ENCODE measurements at regions not wholly inside any gene's neighbourhood (a gene's known extent, or its start where the extent isn't known, plus 50 kb on each side); places are given as distances from the start of the nearest gene placed in this dataset.

DNA sequence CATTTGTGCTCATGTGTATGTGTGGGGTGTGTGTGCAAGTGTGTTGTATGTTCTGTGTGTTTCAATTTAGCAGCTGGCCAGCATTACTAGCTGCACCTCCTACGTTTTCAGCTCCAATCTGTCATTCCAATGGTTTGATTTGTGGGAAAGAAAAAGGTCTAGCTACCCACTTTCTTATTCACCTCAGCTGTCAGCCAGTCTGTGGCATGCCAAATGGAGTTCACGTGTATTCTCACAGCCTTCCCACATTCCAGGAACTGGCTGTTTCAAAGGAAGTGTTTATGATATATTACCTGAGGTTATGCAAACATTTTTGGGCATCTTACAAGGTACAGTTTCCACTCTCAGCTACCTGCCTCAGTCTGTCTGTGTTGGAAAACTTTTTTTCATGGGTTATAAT lies 220.2 kb upstream of the CPNE8 start:
- DNase-seq (ENCODE audit: low read depth in 2 of 2): no peak

DNA sequence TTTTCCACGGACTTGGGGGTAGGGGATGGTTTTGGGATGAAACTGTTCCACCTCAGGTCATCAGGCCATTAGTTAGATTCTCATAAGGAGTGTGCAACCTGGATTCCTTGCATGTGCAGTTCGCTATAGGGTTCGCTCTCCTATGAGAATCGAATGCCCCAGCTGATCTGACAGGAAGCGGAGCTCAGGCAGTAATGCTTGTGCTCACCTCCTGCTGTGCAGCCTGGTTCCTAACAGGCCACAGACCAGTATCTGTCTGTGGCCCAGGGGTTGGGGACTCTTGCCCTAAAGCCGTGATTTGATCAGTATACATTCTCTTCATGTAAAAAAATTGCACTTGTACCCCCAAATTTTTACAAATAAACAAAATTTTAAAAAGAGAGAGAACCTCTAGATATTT lies 219.4 kb upstream of the CPNE8 start:
- no peak for DNase-seq (ENCODE audit: low read depth in 2 of 2)

GRCh38 chr12:39123580-39124253 lies 218.3 kb upstream of the CPNE8 start:
- no peak for DNase-seq (ENCODE audit: low read depth in 2 of 2)

DNA sequence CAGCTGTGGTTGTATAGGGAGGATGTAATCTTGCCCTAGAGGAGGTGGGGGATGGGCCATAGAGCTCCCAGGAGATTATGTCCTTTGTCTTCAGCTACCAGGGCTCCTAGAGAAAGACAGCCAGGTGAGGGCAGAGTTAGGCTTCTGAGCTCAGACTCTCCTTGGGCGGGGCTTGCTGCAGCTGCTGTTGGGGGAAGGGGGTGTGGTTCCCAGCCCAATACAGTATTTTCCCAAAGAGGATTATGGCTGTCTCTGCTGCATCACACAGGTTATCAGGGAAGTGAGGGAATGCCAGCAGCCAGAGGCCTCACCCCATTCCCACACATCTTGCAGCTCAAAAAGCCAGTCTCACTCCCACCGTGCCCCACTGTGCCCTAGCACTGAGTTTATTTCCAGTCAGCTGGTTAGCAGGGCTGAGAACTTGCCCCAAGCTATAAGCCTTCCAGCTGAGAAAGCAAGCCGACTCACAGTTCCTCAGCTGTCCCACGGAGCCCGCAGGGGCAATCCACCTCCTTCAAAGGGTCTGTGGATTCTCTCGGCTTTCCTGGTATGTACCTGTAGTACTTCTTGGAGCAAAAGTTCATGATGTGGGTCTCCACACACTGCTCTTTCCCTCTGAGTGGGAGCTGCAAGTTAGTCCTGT lies 217.3 kb upstream of the CPNE8 start:
- DNase-seq (ENCODE audit: low read depth in 2 of 2): no peak

GRCh38 chr12:39116861-39117260 lies 211.5 kb upstream of the CPNE8 start:
- no peak for DNase-seq (ENCODE audit: low read depth in 2 of 2)

- DNase-seq (ENCODE audit: low read depth in 2 of 2): no peak
These were observed 206.7 kb upstream of the CPNE8 start for GRCh38 chr12:39112064-39112463.

GRCh38 chr12:39105111-39105510 lies 199.7 kb upstream of the CPNE8 start:
- DNase-seq (ENCODE audit: low read depth in 2 of 2): no peak

GRCh38 chr12:39103552-39104165 lies 198.3 kb upstream of the CPNE8 start:
- DNase-seq (ENCODE audit: low read depth in 2 of 2): no peak

DNA sequence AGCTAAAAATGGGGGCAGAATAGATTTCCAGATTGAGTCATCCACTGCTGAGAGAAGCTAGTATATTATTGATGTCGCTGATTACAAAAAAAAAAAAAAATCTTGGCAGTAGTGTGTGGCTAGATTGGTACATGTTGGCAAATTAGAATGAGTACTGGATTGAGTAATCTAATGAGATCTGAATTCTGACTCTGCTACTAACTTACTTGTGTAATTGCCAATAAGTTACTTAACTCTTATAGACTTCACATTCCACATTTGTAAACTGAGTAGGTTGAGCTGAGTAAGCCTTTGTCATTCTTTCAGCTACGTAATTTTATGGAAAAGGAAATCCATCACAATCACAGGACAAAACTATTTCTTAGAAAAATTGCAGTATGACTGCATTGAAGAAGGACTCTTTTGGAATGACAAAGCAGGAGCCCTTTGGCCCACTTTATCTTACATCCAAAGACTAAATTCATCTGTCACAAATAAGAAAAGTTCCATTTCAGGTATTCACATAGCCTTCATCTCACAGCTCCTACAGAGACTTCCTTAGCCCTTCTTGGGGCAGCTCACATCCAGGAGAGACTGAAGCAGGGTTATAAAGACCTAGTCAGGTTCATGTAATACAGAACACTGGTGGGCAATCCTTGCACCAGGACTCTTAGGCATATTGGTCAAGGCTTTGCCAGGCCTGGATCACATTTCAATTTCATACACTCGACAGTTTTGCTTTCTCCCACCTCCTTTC lies 197.3 kb upstream of the CPNE8 start:
- DNase-seq (ENCODE audit: low read depth in 2 of 2): no peak

- no peak for DNase-seq (ENCODE audit: low read depth in 2 of 2)
These were observed 190.4 kb upstream of the CPNE8 start for GRCh38 chr12:39095636-39096330.

DNA sequence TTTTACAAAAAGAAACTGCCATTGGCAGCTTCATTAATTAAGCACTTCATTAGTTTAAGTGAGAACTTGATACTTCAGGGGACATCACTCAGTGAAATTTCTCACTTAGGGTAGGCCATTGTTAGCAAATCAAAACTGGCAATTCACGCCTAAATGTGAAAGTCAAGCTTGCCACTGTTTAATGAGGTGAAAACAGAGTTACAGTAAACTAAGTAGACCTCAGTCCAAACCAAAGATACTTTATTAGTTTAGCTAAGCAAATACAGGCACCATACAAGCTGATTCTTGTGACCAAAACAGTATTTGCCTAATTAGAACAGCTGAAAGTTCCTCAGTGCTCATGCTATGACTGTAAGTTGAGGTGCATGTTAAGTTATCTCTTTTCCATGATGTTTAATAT lies 176.5 kb upstream of the CPNE8 start:
- DNase-seq (ENCODE audit: low read depth in 2 of 2): no peak

GRCh38 chr12:39077226-39077625 lies 171.8 kb upstream of the CPNE8 start:
- no peak for DNase-seq (ENCODE audit: low read depth in 2 of 2)

- DNase-seq (ENCODE audit: low read depth in 2 of 2): no peak
These were observed 168.7 kb upstream of the CPNE8 start for GRCh38 chr12:39074063-39074462.

- no peak for DNase-seq (ENCODE audit: low read depth in 2 of 2)
These were observed 167.3 kb upstream of the CPNE8 start for GRCh38 chr12:39072658-39073057.

DNA sequence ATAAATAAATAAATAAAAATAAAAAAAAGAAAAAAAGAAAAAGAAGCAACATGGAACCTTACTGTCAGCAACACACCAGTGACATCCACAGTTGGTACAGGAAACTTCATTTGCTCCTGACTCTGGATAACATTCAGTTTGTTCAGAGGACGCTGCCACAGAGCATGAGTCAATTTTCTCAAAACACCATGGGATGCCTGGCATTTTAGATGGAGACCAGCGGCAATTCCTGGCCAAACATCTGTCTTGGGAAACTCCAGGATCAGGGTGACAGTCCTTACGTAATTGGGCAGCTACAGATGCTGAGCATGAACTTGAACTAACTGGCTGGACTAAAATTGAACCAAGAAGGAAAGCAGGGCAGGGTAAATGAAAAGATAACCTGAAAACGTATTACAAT lies 166.2 kb upstream of the CPNE8 start:
- DNase-seq (ENCODE audit: low read depth in 2 of 2): no peak

DNA sequence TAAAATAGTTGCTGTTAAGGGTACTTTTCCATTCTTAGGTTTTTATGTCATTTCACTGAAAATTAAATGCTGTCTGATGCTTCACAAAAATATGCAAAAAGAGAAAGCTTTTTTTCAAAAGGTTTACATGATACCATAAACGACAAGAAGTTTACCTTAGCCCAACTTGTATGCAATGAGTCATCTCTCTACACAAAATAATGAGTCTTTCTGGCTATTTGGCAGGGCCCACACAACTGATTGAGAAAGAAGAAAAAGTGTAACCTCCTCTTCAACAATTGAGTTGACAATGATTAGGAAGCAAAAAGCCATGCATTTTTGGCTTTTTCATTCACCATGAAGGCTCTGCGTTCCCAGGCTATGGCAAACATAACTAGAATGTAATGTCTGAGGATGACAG lies 165.4 kb upstream of the CPNE8 start:
- no peak for DNase-seq (ENCODE audit: low read depth in 2 of 2)

DNA sequence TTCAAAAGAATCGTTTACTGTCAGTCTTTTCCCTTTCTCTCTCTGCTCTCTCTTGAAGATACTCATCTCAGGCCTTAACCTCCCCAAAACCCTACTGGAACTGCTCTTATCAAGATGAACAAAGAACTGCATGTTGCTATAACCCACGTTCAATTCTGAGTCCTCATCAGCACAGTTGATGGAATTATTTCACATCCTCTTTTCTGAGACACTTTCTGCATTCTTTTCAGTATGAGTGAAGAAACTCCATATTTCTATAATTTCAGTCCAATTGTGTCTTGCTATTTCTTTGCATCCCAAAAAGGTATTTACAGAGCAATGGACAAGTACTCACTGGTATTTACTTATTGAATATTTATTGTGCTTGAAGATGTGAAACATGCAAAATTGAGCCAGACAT lies 160.1 kb upstream of the CPNE8 start:
- DNase-seq (ENCODE audit: low read depth in 2 of 2): no peak

- no peak for DNase-seq (ENCODE audit: low read depth in 2 of 2)
These were observed 159.3 kb upstream of the CPNE8 start for GRCh38 chr12:39064708-39065107.

DNA sequence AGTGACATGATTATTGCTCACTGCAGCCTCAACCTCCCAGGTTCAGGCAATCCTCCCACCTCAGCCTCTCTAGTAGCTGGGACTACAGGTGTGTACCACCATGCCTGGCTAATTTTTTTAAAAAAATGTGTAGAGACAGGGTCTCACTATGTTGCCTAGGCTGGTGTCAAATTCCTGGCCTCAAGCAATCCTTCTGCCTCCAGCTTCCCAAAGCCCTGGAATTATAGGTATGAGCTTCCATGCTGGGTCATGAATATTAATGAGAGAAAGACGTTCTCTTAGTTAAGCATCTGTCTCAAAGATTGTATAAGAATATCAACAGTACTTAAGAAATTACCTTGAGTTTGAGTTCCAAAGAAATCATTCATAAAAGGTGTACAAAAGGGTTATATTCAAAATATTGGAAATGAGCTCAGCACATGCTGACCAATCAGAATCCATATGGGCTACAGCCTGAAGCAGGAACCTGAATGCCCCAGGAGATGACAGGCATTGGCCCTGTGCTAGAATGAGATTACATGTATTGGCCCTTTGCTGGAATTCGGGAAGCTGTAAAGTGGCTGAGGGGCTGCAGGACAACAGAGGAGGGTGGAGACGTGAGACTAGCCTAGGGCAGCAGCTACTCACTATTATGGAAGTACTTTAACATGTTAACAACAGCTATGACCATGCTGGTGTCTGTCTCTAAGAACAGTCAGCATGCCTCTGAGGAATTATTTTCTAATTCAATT lies 157.0 kb upstream of the CPNE8 start:
- no peak for DNase-seq (ENCODE audit: low read depth in 2 of 2)

DNA sequence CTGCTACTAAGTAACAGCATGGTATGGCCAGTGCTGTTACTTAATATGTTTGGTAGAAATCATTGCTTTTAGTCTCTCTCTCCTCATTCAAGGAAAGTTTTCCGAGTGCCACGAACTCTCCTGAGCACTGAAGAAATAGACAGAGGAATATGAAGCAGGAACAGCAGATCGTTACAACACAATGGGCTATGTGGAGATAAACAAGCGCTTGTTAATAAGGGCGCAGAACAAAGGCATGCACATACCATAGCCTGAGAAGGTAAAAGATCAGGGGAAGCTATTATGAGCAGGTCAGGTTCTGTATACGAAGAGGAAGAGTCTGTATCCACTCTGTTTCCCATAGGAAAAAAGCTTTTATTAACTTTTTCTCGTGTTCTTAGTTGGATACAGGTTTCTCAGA lies 156.2 kb upstream of the CPNE8 start:
- no peak for DNase-seq (ENCODE audit: low read depth in 2 of 2)

- DNase-seq (ENCODE audit: low read depth in 2 of 2): no peak
These were observed 143.0 kb upstream of the CPNE8 start for GRCh38 chr12:39048395-39048794.
